ENCODE measurements at regions not wholly inside any gene's neighbourhood (a gene's known extent, or its start where the extent isn't known, plus 50 kb on each side); places are given as distances from the start of the nearest gene placed in this dataset.

GRCh38 chr2:12948231-12948960 is 231.7 kb downstream of the TRIB2 start:
- no peak overlapping the region for H3K27ac Mint-ChIP-seq
- no peak for DNase-seq
- H3K4me3 Mint-ChIP-seq = no peak overlapping the region
- H3K27me3 Mint-ChIP-seq (ENCODE audit: low read depth) = peaks cover 13% of the 10 kb centered on the region
- intact Hi-C loops (cut with micrococcal nuclease) = loop anchor here (2.0 kb wide), 1 partner anchor 16 kb away; no protein-coding TSS in a partner anchor
- CTCF ChIA-PET = interaction anchor here (1.1 to 2.9 kb wide), 2 partner anchors 17 to 58 kb away, joined by 3 to 13 read pairs; no protein-coding TSS in a partner anchor
- H3K4me1 Mint-ChIP-seq (ENCODE audit: low read depth) = peaks cover 13% of the 10 kb centered on the region
- H3K36me3 Mint-ChIP-seq (ENCODE audit: low read depth) = no peaks in the 10 kb centered on the region
- H3K9me3 Mint-ChIP-seq = no peaks in the 10 kb centered on the region

DNA sequence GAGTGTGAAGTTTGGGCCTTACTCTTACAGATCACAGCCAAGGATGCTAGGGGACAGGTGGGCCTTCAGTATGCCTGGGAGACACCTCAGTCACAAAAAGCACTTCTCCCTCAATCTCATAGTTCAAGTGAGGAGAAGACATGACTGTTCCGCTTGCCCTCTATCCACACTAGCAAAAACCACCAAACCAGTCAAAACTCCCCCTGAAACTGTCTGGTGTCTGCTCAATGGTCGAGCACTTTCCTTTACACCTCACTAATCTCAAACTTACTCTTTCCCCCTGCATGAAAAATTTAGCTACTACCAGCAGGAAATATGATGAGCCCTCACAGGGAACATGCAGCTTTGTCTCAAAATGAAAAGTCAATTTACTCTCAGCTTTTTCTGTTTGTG is 232.2 kb downstream of the TRIB2 start:
- no peak overlapping the region for H3K27ac Mint-ChIP-seq
- H3K9me3 Mint-ChIP-seq = no peaks in the 10 kb centered on the region
- no peaks in the 10 kb centered on the region for H3K36me3 Mint-ChIP-seq (ENCODE audit: low read depth)
- CTCF ChIA-PET = interaction anchor here (1.1 to 2.9 kb wide), 2 partner anchors 18 to 58 kb away, joined by 3 to 13 read pairs; no protein-coding TSS in a partner anchor
- H3K4me1 Mint-ChIP-seq (ENCODE audit: low read depth) = peaks cover 13% of the 10 kb centered on the region
- no peak overlapping the region for H3K4me3 Mint-ChIP-seq
- intact Hi-C loops (cut with micrococcal nuclease) = loop anchor here (1.0 to 2.0 kb wide), 2 partner anchors 16 to 1119 kb away; no protein-coding TSS in a partner anchor
- peaks cover 18% of the 10 kb centered on the region for H3K27me3 Mint-ChIP-seq (ENCODE audit: low read depth)
- peak; percentile 29 for DNase-seq

GRCh38 chr2:12949406-12949805 is 232.7 kb downstream of the TRIB2 start:
- H3K36me3 Mint-ChIP-seq (ENCODE audit: low read depth) = no peaks in the 10 kb centered on the region
- H3K4me1 Mint-ChIP-seq (ENCODE audit: low read depth) = peaks cover 13% of the 10 kb centered on the region
- CTCF ChIA-PET = interaction anchor here (1.1 to 2.9 kb wide), 2 partner anchors 18 to 57 kb away, joined by 3 to 13 read pairs; no protein-coding TSS in a partner anchor
- no peak for DNase-seq
- peaks cover 20% of the 10 kb centered on the region for H3K27me3 Mint-ChIP-seq (ENCODE audit: low read depth)
- H3K27ac Mint-ChIP-seq = no peak overlapping the region
- no peak overlapping the region for H3K4me3 Mint-ChIP-seq
- H3K9me3 Mint-ChIP-seq = no peaks in the 10 kb centered on the region
- intact Hi-C loops (cut with micrococcal nuclease) = loop anchor here (1.0 to 2.0 kb wide), 2 partner anchors 15 to 1119 kb away; no protein-coding TSS in a partner anchor

DNA sequence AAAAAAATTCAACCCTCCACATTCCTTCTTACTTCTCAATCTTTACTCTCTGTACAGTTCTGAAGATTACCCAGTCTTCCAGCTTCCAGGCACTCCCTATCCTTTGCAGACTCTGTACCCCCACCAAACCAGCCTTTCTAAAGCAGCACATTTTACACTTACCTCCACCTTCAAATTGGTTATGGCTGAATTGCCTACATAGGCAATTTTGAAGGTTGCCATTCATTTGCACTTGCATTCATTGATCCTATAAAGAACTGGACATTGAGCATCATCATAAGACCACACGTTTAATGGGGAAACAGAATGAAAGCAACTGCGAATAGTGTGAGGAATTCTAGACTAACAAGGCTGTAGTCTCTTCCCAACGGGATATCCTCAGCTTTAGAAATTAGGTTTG is 233.4 kb downstream of the TRIB2 start:
- CTCF ChIA-PET = interaction anchor here (0.7 to 2.9 kb wide), 2 partner anchors 19 to 93 kb away, joined by 3 to 13 read pairs; no protein-coding TSS in a partner anchor
- Mint-ChIP-seq H3K4me1 (ENCODE audit: low read depth) (peaks cover 13% of the 10 kb centered on the region), H3K4me3 (no peak overlapping the region), H3K27ac (no peak overlapping the region), H3K9me3 (no peaks in the 10 kb centered on the region), H3K27me3 (ENCODE audit: low read depth) (peaks cover 20% of the 10 kb centered on the region), H3K36me3 (ENCODE audit: low read depth) (no peaks in the 10 kb centered on the region)
- intact Hi-C loops (cut with micrococcal nuclease) = no loop called here
- DNase-seq = no peak

GRCh38 chr2:12950957-12951656 is 234.4 kb downstream of the TRIB2 start:
- DNase-seq = no peak
- Mint-ChIP-seq H3K9me3 (no peaks in the 10 kb centered on the region), H3K27me3 (ENCODE audit: low read depth) (peaks cover 23% of the 10 kb centered on the region), H3K4me1 (ENCODE audit: low read depth) (peaks cover 13% of the 10 kb centered on the region), H3K36me3 (ENCODE audit: low read depth) (no peaks in the 10 kb centered on the region), H3K27ac (no peak overlapping the region), H3K4me3 (no peak overlapping the region)
- intact Hi-C loops (cut with micrococcal nuclease) = no loop called here
- CTCF ChIA-PET = interaction anchor here (0.7 to 2.9 kb wide), 2 partner anchors 20 to 92 kb away, joined by 3 to 13 read pairs; no protein-coding TSS in a partner anchor

- DNase-seq = no peak
- H3K4me3 Mint-ChIP-seq = no peak overlapping the region
- intact Hi-C loops (cut with micrococcal nuclease) = no loop called here
- H3K36me3 Mint-ChIP-seq (ENCODE audit: low read depth) = no peaks in the 10 kb centered on the region
- H3K27me3 Mint-ChIP-seq (ENCODE audit: low read depth) = peaks cover 23% of the 10 kb centered on the region
- peaks cover 13% of the 10 kb centered on the region for H3K4me1 Mint-ChIP-seq (ENCODE audit: low read depth)
- no peaks in the 10 kb centered on the region for H3K9me3 Mint-ChIP-seq
- CTCF ChIA-PET = interaction anchor here (2.5 kb wide), 1 partner anchor 56 kb away, joined by 10 read pairs; no protein-coding TSS in a partner anchor
- no peak overlapping the region for H3K27ac Mint-ChIP-seq
These were observed 234.9 kb downstream of the TRIB2 start for GRCh38 chr2:12951657-12951973.

GRCh38 chr2:12953596-12953995 is 236.9 kb downstream of the TRIB2 start:
- CTCF ChIA-PET = interaction anchor here (0.7 to 2.5 kb wide), 3 partner anchors 14 to 54 kb away, joined by 4 to 10 read pairs (median 4); no protein-coding TSS in a partner anchor
- Mint-ChIP-seq H3K27ac (no peak overlapping the region), H3K27me3 (ENCODE audit: low read depth) (peaks cover 23% of the 10 kb centered on the region), H3K36me3 (ENCODE audit: low read depth) (no peaks in the 10 kb centered on the region), H3K4me3 (no peak overlapping the region), H3K4me1 (ENCODE audit: low read depth) (peaks cover 13% of the 10 kb centered on the region), H3K9me3 (no peaks in the 10 kb centered on the region)
- DNase-seq = no peak
- intact Hi-C loops (cut with micrococcal nuclease) = no loop called here

- H3K9me3 Mint-ChIP-seq = no peaks in the 10 kb centered on the region
- DNase-seq = no peak
- intact Hi-C loops (cut with micrococcal nuclease) = no loop called here
- CTCF ChIA-PET = interaction anchor here (1.0 kb wide), 1 partner anchor 31 kb away, joined by 5 read pairs; no protein-coding TSS in a partner anchor
- no peak overlapping the region for H3K4me3 Mint-ChIP-seq
- no peaks in the 10 kb centered on the region for H3K36me3 Mint-ChIP-seq (ENCODE audit: low read depth)
- peaks cover 20% of the 10 kb centered on the region for H3K27me3 Mint-ChIP-seq (ENCODE audit: low read depth)
- no peak overlapping the region for H3K27ac Mint-ChIP-seq
- peaks cover 6% of the 10 kb centered on the region for H3K4me1 Mint-ChIP-seq (ENCODE audit: low read depth)
These were observed 239.1 kb downstream of the TRIB2 start for GRCh38 chr2:12955864-12956263.

DNA sequence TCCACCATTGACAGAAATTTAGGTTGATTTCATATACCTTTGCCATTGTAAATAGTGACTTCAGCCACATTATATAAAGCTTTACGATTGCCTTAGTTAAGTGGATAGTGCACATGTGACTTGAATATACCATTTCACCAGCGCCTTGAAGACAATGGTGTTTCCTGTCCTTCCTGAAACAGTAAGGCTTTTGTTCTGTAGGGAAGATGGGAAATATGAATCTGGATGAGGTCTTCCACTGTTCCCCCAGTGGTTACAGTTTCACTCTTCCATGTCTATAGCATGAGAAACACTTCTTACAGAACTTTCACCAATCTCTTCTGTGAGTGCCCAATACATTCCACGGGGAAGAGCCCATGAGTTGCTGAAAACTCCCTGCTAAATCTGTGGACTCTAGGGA is 240.5 kb downstream of the TRIB2 start:
- no peaks in the 10 kb centered on the region for H3K9me3 Mint-ChIP-seq
- H3K36me3 Mint-ChIP-seq (ENCODE audit: low read depth) = no peaks in the 10 kb centered on the region
- peaks cover 20% of the 10 kb centered on the region for H3K27me3 Mint-ChIP-seq (ENCODE audit: low read depth)
- DNase-seq = no peak
- no peaks in the 10 kb centered on the region for H3K4me1 Mint-ChIP-seq (ENCODE audit: low read depth)
- H3K27ac Mint-ChIP-seq = no peak overlapping the region
- no peak overlapping the region for H3K4me3 Mint-ChIP-seq
- CTCF ChIA-PET = no interaction called here
- intact Hi-C loops (cut with micrococcal nuclease) = no loop called here

- H3K27me3 Mint-ChIP-seq (ENCODE audit: low read depth) = peaks cover 6% of the 10 kb centered on the region
- H3K27ac Mint-ChIP-seq = no peak overlapping the region
- intact Hi-C loops (cut with micrococcal nuclease) = loop anchor here (5.0 kb wide), 1 partner anchor 42 kb away; no protein-coding TSS in a partner anchor
- H3K4me3 Mint-ChIP-seq = no peak overlapping the region
- H3K9me3 Mint-ChIP-seq = no peaks in the 10 kb centered on the region
- H3K36me3 Mint-ChIP-seq (ENCODE audit: low read depth) = no peaks in the 10 kb centered on the region
- no peak for DNase-seq
- CTCF ChIA-PET = interaction anchor here (0.6 kb wide), 1 partner anchor 31 kb away, joined by 3 read pairs; no protein-coding TSS in a partner anchor
- H3K4me1 Mint-ChIP-seq (ENCODE audit: low read depth) = peaks cover under 1% of the 10 kb centered on the region
These were observed 243.2 kb downstream of the TRIB2 start for GRCh38 chr2:12959935-12960334.

DNA sequence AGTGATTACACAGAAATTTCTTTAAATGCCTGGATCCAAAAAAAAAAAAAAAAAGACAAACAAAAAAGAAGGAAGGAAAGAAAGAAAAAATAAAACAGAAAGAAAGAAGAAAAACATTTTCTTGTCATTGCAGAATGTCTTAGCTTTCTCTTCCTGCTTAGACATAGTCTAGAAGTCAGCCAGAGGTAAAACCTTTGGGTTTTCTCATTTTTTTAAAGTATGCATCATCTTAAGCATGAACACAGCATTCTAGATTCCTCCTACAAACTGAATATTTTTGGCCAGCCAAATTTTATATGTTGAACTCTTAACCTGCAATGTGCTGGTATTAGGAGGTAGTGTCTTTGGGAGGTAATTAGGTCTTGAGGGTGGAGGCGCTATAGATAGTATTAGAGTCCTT is 243.9 kb downstream of the TRIB2 start:
- Mint-ChIP-seq H3K27me3 (ENCODE audit: low read depth) (peaks cover 6% of the 10 kb centered on the region), H3K4me3 (no peak overlapping the region), H3K4me1 (ENCODE audit: low read depth) (peaks cover 8% of the 10 kb centered on the region), H3K27ac (no peak overlapping the region), H3K36me3 (ENCODE audit: low read depth) (no peaks in the 10 kb centered on the region), H3K9me3 (no peaks in the 10 kb centered on the region)
- intact Hi-C loops (cut with micrococcal nuclease) = loop anchor here (5.0 kb wide), 1 partner anchor 42 kb away; no protein-coding TSS in a partner anchor
- CTCF ChIA-PET = interaction anchor here (0.6 to 1.1 kb wide), 2 partner anchors 30 to 32 kb away, joined by 3 to 6 read pairs; no protein-coding TSS in a partner anchor
- no peak for DNase-seq

GRCh38 chr2:12964904-12965539 is 248.3 kb downstream of the TRIB2 start:
- intact Hi-C loops (cut with micrococcal nuclease) = loop anchor here (1.0 to 5.0 kb wide), 3 partner anchors 16 to 1135 kb away; no protein-coding TSS in a partner anchor
- H3K36me3 Mint-ChIP-seq (ENCODE audit: low read depth) = no peaks in the 10 kb centered on the region
- no peaks in the 10 kb centered on the region for H3K9me3 Mint-ChIP-seq
- CTCF ChIA-PET = no interaction called here
- H3K4me3 Mint-ChIP-seq = no peak overlapping the region
- no peak for DNase-seq
- peaks cover 14% of the 10 kb centered on the region for H3K4me1 Mint-ChIP-seq (ENCODE audit: low read depth)
- peaks cover 2% of the 10 kb centered on the region for H3K27me3 Mint-ChIP-seq (ENCODE audit: low read depth)
- H3K27ac Mint-ChIP-seq = no peak overlapping the region

All from activated naive CD4-positive, alpha-beta T cell treated with anti-CD3 and anti-CD28 coated beads for 36 hours (primary cell).